HG03097 (cell line): ENCODE measurements at regions not wholly inside any gene's neighbourhood (a gene's known extent, or its start where the extent isn't known, plus 50 kb on each side); places are given as distances from the start of the nearest gene placed in this dataset.
"Not testable (repeated sequence)": the region's sequence is repeated elsewhere in the genome, so short reads cannot be mapped to it uniquely, and the experiment has no call there.

Source experiments
- ATAC-seq: cut with Tn5 transposase; IDR thresholded peaks from one replicate; pipeline ENCODE4 v1.9.1; 2021; ENCODE audit not compliant: unreplicated experiment, low FRiP score

DNA sequence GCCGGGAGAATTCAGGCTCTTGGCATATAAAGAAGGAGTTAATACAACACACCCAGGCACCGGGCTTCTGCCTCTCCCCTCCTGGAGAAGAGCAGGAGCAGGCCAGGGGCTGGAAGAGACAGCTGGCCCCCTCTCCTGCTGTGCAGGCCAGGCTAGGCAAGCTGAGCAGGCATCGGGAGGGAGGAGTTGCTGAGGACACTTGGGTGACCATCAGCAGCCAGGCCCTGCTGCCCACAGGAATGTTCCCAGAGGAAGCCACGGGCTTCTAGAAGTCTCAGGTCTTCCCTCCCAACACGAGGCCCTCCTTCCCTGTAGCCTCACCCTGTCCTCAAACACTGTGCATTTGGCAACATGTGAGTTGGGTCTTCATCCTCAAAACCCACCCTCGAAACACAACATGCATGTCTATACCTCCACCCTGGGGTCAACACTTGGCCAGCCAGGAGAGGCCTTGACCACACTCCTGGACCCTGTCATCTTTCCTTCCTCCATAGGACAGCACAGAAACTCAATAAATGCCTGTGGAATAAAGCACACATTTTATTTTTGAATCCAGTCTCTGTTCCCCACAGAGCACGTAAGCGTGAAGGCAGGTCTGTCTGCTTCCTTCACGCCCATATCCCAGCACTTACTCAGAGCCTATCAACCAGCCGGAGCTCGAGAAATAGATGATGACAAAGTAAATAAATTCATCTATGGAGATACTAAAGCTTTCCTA is 433.8 kb upstream of the ID2 start:
- no peak for ATAC-seq

DNA sequence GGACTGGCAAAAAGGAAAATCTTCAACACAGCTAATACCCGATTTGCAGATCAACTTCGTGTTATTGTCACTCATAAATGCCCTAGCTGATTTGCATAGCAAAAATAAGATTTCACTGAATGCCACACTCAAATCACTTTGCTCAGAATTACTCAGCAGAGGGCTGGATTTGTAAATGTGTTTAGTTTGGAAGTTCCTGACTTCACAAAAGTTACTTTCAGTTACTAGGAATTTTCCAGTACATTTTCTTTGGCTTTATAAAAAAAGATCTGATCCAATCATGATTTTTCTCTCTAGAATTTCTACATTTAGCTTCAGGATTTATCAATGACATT is 433.3 kb upstream of the ID2 start:
- ATAC-seq = no peak

DNA sequence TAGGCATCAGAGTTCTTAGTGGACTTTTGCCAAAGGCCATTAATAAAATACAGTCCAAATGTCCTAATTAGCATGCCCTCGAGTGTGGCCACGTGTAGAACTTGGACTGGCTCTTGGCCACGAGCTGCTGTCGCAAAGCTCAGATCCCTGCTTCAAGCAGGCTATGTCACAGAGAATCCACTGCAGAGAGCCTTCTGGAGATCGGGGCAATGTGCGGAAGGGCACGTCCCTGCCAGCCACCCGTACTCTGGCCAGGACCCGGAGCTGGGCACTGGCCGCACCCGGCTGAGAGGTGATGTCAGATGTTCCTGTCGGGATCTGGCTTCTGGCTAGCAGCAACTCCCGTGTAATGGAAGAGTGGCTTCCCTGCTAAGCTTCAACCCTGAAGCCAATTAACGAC is 432.7 kb upstream of the ID2 start:
- no peak for ATAC-seq

DNA sequence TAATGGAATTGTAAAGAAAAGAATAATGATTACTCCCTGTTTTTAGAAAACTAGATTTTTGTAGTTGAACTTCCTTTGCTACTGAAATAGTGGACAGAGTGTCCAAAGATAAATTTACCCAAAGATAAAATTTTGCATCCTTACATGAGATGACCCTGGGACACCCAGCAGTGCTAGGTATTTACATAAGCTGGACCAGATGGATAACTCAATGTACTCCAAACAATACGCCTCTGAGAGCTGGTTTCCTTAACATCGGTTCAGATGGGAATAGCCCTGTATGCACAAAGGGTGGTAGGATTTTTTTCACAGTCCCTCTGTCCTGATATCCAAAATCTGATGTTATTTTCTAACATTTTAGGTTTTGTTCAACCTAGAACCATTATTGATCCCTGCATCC is 432.1 kb upstream of the ID2 start:
- no peak for ATAC-seq

DNA sequence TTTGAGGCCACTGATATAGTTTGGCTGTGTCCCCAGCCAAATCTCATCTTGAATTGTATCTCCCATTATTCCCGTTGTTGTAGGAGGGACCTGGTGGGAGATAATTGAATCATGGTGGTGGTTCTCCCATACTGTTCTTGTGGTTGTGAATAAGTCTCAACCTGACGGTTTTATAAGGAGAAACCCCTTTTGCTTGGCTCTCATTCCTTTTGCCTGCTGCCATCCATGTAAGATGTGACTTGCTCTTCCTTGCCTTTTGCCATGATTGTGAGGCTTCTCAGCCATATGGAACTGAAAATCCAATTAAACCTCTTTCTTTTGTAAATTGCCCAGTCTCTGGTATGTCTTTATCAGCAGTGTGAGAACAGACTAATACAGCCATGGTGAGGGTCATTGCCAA is 431.6 kb upstream of the ID2 start:
- not testable (repeated sequence) for ATAC-seq

DNA sequence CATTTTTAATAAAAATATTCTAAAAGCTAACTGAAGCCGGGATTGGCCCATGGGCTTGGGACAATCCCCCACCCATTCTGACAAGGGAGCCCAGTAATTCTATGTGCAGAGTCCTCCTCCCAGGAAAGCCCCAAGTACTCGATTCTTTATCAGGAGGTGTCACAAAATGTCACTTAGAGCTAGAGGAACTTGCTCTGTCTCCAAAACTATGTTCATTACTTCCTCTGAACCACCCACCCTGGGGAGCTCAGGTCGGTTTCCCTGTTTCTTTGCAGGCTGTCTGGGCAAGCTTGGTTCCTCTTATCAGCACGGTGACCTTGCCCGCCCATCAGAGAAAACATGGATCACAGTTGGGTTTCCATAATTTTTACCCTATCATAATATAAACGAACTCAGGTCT is 430.6 kb upstream of the ID2 start:
- ATAC-seq = no peak

DNA sequence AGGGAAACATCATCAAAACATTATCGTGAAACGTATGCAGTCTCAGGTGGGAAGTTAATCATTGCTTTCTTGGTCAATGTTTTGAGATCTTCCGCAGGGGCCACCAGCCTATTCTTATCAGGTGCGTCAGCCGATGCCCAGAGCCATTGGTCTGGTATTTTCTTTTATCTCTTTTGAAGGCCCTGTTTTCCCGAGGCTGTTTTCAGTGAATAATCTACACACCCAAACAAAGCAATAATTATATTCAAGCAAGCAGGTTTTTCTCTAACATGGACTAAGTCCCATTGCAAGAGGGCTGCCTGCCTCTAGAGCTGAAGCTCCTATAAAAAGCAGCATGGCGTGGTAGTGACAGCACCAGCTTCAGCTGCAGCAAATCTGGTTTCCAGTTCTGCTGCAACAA is 430.0 kb upstream of the ID2 start:
- no peak for ATAC-seq

DNA sequence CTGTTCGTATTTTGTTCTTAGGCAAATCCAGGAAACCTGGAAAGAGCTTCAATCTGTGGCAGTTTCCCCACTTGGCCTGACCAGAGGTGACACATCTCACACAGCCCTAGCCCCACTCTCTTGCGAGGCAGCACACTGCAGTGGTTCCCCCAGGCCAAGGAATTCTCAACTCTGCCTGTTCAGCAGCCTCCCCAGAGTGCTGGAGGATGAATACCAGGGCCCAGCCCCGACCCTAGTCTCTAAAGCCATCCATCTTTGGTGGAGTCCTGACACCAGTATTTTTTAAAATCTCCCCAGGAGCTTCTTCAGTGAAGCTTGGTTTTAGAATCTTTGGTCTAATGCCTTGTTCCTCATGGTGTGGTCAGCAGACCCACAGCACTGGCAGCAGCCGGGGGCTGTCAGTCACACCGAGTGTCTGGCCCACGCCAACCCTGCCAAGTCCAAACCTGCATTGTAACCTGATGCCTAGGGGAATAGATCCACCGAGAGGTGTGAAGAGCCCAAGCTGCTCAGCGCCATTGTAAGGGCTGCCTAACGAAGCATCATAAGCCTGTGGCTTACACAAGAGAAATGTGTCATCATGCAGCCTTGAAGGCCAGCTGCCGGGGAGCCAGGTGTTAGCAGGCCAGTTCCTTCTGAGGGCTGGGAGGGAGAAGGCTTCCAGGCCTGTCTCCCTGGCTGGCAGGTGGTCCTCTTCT is 428.7 kb upstream of the ID2 start:
- no peak for ATAC-seq

DNA sequence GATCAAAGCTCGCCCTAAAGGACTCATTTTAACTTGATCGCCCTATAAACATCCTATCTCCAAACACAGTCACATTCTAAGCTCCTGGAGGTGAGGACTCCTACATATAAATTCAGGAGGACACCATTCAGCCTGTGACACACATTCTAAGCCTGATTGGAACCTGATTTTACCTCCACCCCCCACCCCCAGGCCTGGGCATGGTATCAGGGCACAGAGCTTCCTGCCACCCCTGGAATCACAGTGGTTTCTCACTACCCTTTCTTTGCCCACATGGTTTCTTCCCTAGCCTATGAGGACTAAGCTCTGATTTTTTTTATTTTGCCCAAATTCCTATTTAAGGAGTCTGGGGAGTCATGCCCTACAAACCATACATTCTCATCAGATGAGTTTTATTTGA is 428.1 kb upstream of the ID2 start:
- ATAC-seq = no peak

DNA sequence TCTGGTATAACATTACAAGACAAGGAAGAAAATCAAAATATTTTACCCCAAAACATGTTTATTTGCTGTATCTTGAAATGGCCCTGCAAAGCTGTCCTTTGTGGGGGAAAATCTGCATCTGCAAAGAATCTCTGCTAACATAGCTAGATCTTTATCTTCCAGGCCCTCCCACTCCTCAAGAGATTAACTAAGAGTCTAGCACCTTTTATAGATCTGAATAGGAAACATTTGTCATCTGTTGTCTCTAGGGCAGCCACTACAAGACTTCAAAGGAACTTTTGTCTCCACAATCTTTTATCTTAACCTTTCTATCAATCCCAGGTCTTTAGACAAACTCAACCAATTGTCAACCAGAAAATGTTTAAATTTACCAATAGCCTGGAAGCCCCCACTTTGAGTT is 427.6 kb upstream of the ID2 start:
- ATAC-seq = not testable (repeated sequence)

DNA sequence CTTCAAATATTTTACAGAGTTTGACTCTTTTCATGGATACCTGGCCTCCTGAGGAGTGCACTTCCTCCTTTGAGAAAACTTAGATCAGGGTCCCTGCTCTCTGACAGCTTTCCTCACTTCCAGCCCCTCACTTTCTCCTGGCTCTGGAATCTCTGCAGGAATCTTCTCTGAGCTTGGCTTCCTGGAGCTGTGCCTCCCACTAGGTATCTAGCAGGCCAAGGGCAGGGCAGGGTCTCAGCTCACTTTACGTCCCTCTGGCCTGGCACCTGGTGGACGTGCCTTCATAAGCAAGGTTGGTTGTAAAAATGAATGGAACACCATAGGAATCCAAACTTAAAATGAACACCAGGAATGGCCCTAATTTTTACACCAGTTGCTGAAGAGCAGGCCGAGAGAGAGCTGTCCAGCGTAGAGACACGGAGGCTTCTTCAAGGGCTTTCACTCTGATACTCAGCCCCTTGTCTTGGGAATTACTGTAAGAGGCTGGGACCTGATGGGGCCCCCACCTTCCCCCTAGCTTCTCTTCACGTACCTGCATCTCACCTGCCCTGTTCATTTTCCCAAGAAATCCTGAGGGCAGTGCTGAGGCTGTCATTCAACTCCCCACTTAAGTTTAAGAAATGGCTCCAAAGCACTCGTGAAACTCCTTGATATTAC is 426.9 kb upstream of the ID2 start:
- ATAC-seq = no peak

DNA sequence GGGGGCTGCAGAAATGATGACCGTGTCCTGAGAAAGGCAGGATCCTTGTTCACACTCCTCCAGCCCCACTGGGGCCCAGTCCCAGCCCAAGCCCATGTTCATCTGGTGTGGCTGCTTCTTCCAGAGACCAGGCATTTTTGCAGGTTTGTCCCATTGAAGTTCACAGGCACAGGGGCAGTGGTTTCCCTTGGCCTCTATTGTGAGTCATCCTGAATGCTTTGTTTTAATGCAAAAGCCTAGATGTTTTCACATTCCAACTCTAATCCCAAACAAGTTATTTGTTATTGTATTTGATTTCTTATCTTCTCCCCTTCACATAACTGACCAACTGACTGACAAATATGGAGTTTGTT is 426.4 kb upstream of the ID2 start:
- no peak for ATAC-seq

DNA sequence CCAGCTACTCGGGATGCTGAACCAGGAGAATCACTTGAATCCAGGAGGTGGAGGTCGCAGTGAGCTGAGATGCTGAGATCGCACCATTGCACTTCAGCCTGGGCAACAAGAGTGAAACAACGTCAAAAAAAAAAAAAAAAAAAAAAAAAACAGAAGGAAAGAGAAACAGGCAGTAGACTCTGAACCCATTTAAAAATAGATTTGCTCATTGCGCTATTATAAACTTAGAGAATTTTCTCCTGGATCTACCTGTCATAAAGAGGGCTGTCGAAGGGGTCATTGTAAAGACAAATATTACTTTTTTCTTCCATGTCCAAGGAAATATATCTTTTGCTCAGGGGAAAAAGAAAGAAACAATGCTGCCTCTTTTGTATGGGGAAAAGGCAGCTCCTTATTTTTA is 425.0 kb upstream of the ID2 start:
- no peak for ATAC-seq

DNA sequence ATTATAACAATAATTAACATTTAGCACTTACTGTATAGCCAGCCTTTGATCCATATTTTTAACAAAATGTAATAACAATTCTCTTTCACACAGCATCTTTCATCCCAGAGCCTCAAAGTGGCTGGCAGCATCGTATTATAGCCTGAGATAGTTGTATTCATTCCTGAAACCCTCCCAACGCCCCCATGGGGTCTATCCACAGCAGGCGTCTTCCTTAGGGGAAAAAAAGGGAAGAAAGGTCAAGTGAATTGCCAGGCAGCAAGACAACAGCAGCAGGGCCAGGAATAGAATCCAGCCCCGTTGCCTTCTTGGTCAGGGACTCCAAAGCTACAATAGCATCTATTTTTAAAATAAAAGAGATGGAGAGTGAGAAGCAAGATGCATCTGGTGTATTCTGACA is 424.4 kb upstream of the ID2 start:
- ATAC-seq = no peak

DNA sequence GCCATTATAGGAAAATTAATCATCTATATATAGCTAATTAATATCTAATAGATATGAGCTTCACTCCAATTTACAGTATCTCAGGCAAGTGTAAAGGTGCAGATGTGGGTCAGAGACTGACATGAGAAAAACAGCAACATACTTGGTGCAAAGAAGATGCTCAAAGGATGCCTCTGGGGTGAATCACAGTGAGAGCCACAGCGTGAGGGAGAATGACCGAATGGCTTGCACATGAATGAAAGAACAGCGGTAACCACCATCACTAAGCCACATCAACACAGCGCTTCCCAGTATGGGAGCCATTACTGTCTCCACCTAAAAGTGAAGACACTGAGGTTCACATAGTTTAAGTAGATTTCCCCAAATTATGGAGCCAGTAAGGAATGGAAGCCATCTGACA is 423.4 kb upstream of the ID2 start:
- ATAC-seq = no peak

DNA sequence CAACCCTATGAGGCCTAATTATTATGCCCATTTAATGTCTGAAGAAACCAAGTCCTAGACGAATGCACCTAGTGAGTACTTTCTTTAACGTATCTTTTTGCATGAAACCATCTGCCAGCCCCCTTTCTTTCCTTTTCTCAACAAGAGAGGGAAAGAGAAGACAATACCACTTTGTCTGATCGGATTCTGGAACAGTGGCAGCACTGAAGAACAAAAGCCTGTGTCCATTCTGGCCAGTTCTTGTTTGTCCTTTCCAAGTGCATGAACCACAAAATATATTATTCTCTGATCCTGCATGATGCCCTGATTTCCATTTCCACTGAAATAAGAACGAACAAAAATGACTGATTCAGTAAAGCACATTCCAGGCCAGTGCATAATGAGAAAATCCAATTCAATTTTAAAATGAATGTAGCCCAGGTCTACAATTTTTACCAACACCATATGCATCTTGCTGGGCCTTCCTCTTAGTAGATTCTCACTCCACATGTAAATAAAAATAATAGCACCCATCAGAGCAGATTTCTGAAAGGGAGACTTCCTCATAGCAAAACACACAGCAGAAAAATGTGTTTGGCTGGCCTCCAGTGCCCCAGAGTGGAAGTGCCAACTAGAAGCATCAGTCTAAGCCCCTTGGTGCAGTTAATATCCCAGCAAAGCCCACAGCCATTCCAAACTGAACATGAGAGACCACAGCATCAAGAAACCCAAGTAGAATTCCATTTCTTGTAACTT is 422.6 kb upstream of the ID2 start:
- no peak for ATAC-seq

DNA sequence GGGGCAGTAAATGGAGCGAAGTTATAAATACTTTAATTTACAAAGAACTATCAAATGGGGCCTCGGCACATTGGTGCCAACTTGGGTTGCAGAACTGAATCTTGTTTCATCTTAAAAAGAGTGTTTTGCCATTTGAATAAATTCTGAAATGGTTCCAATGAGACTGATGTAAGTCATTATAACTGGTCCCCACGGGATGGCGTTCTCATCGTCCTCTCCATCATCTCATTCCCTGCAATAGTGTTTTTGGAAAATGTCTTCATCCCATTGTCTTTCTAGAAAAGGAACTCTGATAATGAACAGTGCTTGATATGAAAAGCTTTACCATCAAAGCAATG is 422.0 kb upstream of the ID2 start:
- no peak for ATAC-seq

DNA sequence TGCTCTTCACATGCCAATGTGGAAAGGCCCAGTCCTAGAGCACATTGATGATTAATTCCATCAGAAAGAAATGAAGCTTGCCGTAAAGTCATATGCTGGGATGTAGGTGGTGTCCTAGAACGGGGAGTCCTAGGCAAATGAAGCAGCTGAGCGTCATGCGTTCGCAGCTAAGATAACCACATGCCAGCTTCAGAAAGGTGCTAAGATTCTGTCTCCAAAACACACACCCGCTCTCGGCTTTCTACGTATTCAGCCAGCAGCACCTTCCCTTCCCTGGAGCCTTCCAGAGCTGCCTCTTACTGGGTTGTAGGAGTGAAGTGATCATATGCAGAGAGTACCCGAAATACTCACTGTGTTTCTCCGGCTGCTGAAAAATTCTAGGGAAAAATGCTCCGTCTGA is 421.6 kb upstream of the ID2 start:
- no peak for ATAC-seq

DNA sequence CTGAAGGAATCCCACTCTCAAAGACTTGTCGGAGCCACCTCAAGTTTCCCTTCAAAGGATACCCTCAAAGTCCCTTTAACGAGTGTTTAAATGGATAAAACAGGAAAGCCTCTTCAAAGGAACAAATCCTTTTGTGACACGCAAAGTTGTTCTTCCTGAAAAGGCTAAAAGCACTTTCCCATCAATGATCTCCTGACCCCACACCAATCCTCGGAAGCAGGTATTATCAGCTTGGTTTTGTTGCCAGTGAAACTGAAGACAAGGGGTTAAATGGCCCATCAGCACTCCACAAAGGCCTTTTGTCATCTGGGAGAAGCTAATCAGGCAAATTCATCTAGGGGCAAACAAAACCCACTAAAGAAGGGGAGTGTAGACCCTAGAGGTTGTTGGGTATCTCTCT is 418.0 kb upstream of the ID2 start:
- no peak for ATAC-seq

DNA sequence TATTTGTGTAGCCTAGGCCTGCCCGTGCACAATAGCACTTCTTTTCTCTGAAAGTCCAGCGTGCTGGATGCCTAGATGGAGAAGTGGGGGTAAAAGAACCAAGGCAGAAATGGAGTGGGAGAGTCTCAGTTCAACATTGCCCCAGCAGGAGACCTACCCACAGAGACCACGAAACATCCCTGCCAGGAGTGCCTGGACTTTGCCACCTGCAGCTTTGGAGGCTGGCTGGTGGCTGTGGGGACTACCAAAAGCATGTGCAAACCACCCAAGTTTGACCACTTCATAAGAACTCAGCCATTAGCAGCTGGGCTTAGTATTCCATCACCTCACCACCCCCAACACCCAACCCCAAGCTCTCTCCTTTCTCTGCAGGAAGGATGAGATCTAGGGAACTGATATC is 416.9 kb upstream of the ID2 start:
- no peak for ATAC-seq

DNA sequence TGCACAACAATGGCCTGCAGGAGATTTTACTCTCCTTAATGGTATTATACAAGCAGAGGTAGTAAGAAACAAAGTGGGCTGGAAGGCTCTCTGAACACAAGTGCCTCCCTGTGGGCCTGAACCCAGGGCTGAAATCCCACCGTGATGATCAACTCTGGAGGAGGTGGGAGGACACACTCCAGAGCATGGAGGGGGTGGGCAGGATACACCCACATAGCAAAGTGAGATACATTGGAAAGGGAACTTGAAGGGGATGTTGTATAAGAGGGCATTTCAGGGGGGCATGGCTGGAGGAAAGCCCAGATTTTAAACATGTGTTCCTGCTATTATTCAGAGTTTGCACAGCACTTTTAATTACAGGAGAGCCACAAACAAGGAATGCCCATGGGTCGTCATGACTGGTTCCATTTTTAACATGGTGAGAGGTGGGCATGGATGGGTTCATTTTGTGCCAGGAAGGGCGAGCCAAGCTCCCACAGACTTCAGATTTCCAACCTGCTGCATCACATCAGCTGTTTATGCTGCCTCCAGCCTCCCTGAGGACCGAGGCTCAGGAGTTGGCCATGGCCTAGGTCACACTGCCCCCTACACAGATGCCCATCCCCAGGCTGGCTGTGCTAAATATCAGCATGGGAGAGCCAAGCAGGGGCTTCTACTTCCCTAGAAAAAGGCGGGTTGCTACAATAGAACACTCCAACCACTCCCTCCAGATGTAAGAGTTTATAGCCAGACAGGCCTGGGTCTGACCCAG is 416.2 kb upstream of the ID2 start:
- no peak for ATAC-seq
